ENCODE measurements at regions not wholly inside any gene's neighbourhood (a gene's known extent, or its start where the extent isn't known, plus 50 kb on each side); places are given as distances from the start of the nearest gene placed in this dataset.

DNA sequence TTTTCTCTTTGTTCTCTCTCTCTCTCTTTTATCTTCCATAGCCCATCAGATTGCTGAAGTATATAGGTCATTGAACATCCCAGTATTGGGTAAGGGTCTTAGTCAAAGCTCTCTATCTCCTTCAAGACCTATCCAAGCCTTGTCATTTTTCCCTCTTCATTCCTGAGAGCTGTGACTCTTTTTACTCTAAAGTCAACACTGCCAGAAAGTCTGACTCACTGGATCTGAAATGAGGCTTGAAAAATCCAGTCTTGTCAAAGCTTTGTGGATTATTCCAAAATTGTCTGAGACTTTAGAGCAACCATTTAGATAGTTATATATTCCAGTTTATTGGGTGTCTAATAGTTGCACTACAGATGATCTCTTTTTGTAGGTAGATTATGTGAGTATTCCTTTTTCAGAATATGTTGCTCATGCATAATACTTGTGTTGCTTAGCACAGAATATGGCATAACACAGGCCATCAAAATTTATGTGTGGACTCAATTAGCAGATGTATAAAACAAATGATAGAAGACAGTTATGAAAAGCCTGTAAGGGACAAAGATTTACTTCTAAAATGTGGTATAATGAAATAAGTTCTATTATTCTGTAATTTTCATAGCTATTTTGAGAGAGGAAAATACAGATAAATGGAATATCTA lies 389.3 kb upstream of the PCDH9 start:
- Mint-ChIP-seq H3K36me3 (ENCODE audit: low read depth) (no peaks in the 10 kb centered on the region), H3K27me3 (no peaks in the 10 kb centered on the region), H3K4me1 (no peaks in the 10 kb centered on the region), H3K27ac (no peak overlapping the region), H3K4me3 (no peak overlapping the region), H3K9me3 (ENCODE audit: low read depth) (peaks cover 10% of the 10 kb centered on the region)
- CTCF ChIA-PET, result no interaction called here
- intact Hi-C loops (cut with DNase I, micrococcal nuclease), result no loop called here
- POLR2A ChIA-PET, result no interaction called here
- ATAC-seq (no peak), DNase-seq (no peak)

- Mint-ChIP-seq H3K27ac (no peak overlapping the region), H3K27me3 (no peaks in the 10 kb centered on the region), H3K36me3 (ENCODE audit: low read depth) (no peaks in the 10 kb centered on the region), H3K9me3 (ENCODE audit: low read depth) (peaks cover 8% of the 10 kb centered on the region), H3K4me1 (no peaks in the 10 kb centered on the region), H3K4me3 (no peak overlapping the region)
- intact Hi-C loops (cut with DNase I, micrococcal nuclease), result no loop called here
- DNase-seq (no peak), ATAC-seq (no peak)
- ChIA-PET POLR2A (no interaction called here), CTCF (no interaction called here)
These were observed 384.4 kb upstream of the PCDH9 start for GRCh38 chr13:67614579-67614978.

DNA sequence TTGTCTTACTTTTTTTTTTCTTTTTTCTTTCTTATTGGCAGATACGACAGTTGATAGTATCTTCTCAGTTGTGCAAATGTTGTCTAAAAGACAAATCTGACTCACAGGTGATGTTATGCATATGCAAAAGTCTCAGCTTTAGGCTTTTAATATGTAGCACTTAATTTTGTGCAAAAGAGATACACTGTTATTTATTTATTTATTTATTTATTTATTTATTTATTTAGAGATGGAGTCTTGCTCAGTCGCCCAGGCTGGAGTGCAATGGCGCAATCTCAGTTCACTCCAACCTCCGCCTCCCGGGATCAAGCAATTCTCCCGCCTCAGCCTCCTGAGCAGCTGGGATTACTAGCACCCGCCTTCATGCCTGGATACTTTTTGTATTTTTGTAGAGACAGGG lies 383.9 kb upstream of the PCDH9 start:
- Mint-ChIP-seq H3K4me3 (no peak overlapping the region), H3K9me3 (ENCODE audit: low read depth) (peaks cover 7% of the 10 kb centered on the region), H3K27ac (no peak overlapping the region), H3K27me3 (no peaks in the 10 kb centered on the region), H3K4me1 (no peaks in the 10 kb centered on the region), H3K36me3 (ENCODE audit: low read depth) (no peaks in the 10 kb centered on the region)
- ChIA-PET CTCF (no interaction called here), POLR2A (no interaction called here)
- intact Hi-C loops (cut with DNase I, micrococcal nuclease), result no loop called here
- ATAC-seq (no peak), DNase-seq (no peak)

GRCh38 chr13:67588607-67589006 lies 358.5 kb upstream of the PCDH9 start:
- ATAC-seq (no peak), DNase-seq (no peak)
- POLR2A ChIA-PET, result no interaction called here
- no peaks in the 10 kb centered on the region for H3K4me1 Mint-ChIP-seq
- intact Hi-C loops (cut with DNase I, micrococcal nuclease), result no loop called here
- H3K36me3 Mint-ChIP-seq (ENCODE audit: low read depth), result no peaks in the 10 kb centered on the region
- H3K9me3 Mint-ChIP-seq (ENCODE audit: low read depth), result peaks cover 7% of the 10 kb centered on the region
- CTCF ChIA-PET, result interaction anchor here (1.9 kb wide), 1 partner anchor 8 kb away, joined by 5 read pairs; no protein-coding TSS in a partner anchor
- no peaks in the 10 kb centered on the region for H3K27me3 Mint-ChIP-seq
- H3K4me3 Mint-ChIP-seq, result no peak overlapping the region
- H3K27ac Mint-ChIP-seq, result no peak overlapping the region

GRCh38 chr13:67577361-67577760 lies 347.2 kb upstream of the PCDH9 start:
- peaks cover 13% of the 10 kb centered on the region for H3K9me3 Mint-ChIP-seq (ENCODE audit: low read depth)
- no peak overlapping the region for H3K4me3 Mint-ChIP-seq
- no peak overlapping the region for H3K27ac Mint-ChIP-seq
- no peaks in the 10 kb centered on the region for H3K27me3 Mint-ChIP-seq
- no peaks in the 10 kb centered on the region for H3K36me3 Mint-ChIP-seq (ENCODE audit: low read depth)
- no peak for DNase-seq
- no peak for ATAC-seq
- ChIA-PET POLR2A (no interaction called here), CTCF (no interaction called here)
- intact Hi-C loops (cut with DNase I, micrococcal nuclease), result no loop called here
- no peaks in the 10 kb centered on the region for H3K4me1 Mint-ChIP-seq

DNA sequence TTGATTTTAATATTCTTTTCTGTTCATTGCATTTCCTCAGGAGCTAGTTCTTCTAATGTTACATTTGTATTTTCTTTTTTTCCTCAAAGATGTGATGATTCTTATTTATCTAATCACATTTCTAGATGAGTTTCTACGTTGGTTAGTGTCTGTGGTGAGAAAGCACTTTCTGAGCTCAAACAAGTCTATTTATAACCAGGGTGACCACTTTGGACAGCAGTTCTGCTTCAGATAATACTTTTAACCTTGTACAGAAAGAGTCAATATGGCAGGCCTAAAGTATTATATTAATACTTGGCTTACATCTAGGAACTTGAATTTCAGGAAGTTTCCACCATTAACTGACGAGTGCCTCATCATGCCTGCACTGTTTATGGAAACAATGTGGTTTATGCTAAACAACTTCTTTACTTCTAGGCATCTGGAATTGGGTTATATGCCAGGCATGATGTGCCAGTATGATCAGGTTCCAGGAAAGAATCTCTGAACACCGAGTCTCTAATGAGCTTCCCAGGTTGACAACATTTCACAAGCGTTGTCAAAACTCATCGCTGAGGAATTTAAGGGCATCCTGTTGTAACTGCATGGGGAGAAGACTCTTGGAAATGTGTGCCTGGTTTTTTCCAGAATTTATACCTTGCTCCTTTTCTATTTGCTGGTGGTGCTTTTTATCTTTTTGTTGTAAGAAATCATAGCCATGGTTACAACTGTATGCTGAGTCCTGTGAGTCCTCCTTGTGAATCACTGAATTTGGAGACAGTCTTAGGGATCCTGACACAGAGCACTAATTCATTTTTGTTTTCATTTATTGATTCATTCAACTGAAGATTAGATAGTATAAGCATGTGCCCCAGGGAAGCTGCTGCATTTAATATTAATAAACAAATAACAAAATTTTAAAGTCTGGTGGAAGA lies 344.4 kb upstream of the PCDH9 start:
- ChIA-PET CTCF (no interaction called here), POLR2A (no interaction called here)
- H3K36me3 Mint-ChIP-seq (ENCODE audit: low read depth), result no peaks in the 10 kb centered on the region
- intact Hi-C loops (cut with DNase I, micrococcal nuclease), result no loop called here
- no peaks in the 10 kb centered on the region for H3K27me3 Mint-ChIP-seq
- ATAC-seq (no peak), DNase-seq (no peak)
- H3K4me3 Mint-ChIP-seq, result no peak overlapping the region
- H3K4me1 Mint-ChIP-seq, result no peaks in the 10 kb centered on the region
- peaks cover 16% of the 10 kb centered on the region for H3K9me3 Mint-ChIP-seq (ENCODE audit: low read depth)
- H3K27ac Mint-ChIP-seq, result no peak overlapping the region

GRCh38 chr13:67568205-67568604 lies 338.1 kb upstream of the PCDH9 start:
- intact Hi-C loops (cut with DNase I, micrococcal nuclease), result no loop called here

DNA sequence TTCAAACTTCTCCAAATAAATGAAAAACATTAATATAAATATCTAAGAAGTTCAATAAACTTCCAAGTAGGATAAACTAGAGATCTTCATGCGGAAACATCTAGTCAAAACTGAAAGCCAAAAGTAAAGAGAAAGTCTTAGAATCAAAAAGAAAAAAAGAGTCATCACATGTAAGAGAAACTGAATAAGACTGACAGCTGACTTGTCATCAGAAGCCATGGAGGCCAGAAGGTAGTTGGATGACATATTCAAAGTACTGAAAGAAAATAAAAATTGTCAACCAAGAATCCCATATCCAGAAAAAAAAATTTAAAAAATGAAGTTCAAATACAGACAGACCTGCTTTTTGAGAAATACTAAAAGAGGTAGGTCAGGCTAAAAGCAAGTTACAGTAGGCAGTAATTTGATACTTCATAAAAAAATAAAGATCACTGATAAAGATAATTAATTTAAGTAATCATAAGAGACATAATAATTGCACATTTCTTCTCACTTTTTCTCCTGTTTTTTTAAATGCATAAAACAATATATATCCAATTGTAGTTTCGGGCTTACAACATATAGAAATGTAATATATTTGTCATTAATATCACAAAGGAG lies 327.6 kb upstream of the PCDH9 start:
- Mint-ChIP-seq H3K27ac (no peak overlapping the region), H3K27me3 (no peaks in the 10 kb centered on the region), H3K9me3 (ENCODE audit: low read depth) (peaks cover 14% of the 10 kb centered on the region), H3K4me3 (no peak overlapping the region), H3K4me1 (no peaks in the 10 kb centered on the region), H3K36me3 (ENCODE audit: low read depth) (no peaks in the 10 kb centered on the region)
- ChIA-PET POLR2A (no interaction called here), CTCF (no interaction called here)
- ATAC-seq (no peak), DNase-seq (no peak)
- intact Hi-C loops (cut with DNase I, micrococcal nuclease), result no loop called here

More at GRCh38 chr13:67568205-67568604, 338.1 kb upstream of the PCDH9 start:
- no peak for DNase-seq
- Mint-ChIP-seq H3K27ac (no peak overlapping the region), H3K36me3 (ENCODE audit: low read depth) (no peaks in the 10 kb centered on the region), H3K4me1 (no peaks in the 10 kb centered on the region), H3K27me3 (no peaks in the 10 kb centered on the region), H3K9me3 (ENCODE audit: low read depth) (peaks cover 6% of the 10 kb centered on the region), H3K4me3 (no peak overlapping the region)
- ChIA-PET POLR2A (no interaction called here), CTCF (no interaction called here)
- ATAC-seq, result no peak

- ChIA-PET POLR2A (no interaction called here), CTCF (no interaction called here)
- intact Hi-C loops (cut with DNase I, micrococcal nuclease), result no loop called here
- ATAC-seq (no peak), DNase-seq (no peak)
- Mint-ChIP-seq H3K36me3 (ENCODE audit: low read depth) (no peaks in the 10 kb centered on the region), H3K27me3 (no peaks in the 10 kb centered on the region), H3K4me1 (no peaks in the 10 kb centered on the region), H3K27ac (no peak overlapping the region), H3K9me3 (ENCODE audit: low read depth) (peaks cover 14% of the 10 kb centered on the region), H3K4me3 (no peak overlapping the region)
These were observed 327.0 kb upstream of the PCDH9 start for GRCh38 chr13:67557118-67557517.

DNA sequence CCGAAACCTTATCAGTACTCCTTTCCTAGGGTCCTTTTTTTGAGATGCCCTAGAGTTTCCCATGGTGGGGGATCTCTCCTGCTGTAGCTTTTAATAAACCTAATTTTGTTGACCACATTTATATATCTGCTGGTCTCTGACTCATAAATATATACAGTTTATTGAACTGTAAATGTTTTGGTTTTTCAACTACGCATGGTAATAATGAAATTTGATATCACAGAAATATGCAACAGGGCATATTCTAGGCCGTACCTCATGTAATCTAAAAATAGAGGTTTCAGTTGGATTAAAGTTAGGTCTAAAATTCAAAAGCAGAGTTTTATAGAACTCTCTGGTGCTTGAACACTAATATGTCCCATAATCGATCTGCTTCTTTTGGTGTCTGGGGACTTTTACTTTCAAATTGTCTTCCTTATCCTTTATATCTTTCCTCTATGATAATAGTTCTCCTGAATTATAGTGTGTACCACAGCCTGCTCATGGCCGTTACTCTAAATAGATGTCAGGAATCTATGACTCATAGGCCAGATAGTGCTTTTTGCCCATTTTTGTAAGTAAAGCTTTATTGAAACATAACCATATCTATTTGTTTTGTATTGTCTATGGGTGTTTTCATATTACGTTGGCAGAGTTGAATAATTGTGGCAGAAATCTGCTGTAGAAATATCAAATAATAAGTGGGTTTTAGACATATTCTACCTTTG lies 324.8 kb upstream of the PCDH9 start:
- Mint-ChIP-seq H3K4me3 (no peak overlapping the region), H3K27me3 (no peaks in the 10 kb centered on the region), H3K4me1 (no peaks in the 10 kb centered on the region), H3K9me3 (ENCODE audit: low read depth) (peaks cover 12% of the 10 kb centered on the region), H3K27ac (no peak overlapping the region), H3K36me3 (ENCODE audit: low read depth) (no peaks in the 10 kb centered on the region)
- intact Hi-C loops (cut with DNase I, micrococcal nuclease), result no loop called here
- ChIA-PET POLR2A (no interaction called here), CTCF (no interaction called here)
- ATAC-seq, result no peak
- DNase-seq, result no peak

DNA sequence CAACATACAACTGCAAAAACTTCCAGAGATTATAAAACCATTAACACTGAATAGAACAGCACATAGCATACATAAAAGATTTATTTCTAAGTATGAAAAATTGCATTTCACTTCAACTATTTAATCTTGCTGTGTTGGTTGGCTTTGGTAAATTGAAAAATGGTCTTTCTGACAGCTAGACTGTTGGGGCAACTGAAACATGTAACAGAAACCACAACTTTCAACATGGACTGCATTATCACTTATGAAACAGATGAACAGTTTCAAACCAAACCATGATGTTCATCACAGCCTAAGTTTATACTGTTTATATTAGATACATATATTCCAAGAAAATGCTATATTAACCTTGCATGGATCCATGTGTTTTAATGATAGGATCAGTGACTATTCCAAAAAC lies 324.1 kb upstream of the PCDH9 start:
- H3K36me3 Mint-ChIP-seq (ENCODE audit: low read depth), result no peaks in the 10 kb centered on the region
- DNase-seq, result no peak
- H3K4me1 Mint-ChIP-seq, result no peaks in the 10 kb centered on the region
- no peak for ATAC-seq
- ChIA-PET CTCF (no interaction called here), POLR2A (no interaction called here)
- no peak overlapping the region for H3K4me3 Mint-ChIP-seq
- intact Hi-C loops (cut with DNase I, micrococcal nuclease), result no loop called here
- H3K27ac Mint-ChIP-seq, result no peak overlapping the region
- no peaks in the 10 kb centered on the region for H3K27me3 Mint-ChIP-seq
- H3K9me3 Mint-ChIP-seq (ENCODE audit: low read depth), result peaks cover 12% of the 10 kb centered on the region

- ATAC-seq, result no peak
- Mint-ChIP-seq H3K9me3 (ENCODE audit: low read depth) (peaks cover 5% of the 10 kb centered on the region), H3K4me3 (no peak overlapping the region), H3K36me3 (ENCODE audit: low read depth) (no peaks in the 10 kb centered on the region), H3K27ac (no peak overlapping the region), H3K27me3 (no peaks in the 10 kb centered on the region), H3K4me1 (no peaks in the 10 kb centered on the region)
- intact Hi-C loops (cut with DNase I, micrococcal nuclease), result no loop called here
- no peak for DNase-seq
- ChIA-PET POLR2A (no interaction called here), CTCF (no interaction called here)
These were observed 319.2 kb upstream of the PCDH9 start for GRCh38 chr13:67549331-67549730.

Data from activated CD4-positive, alpha-beta T cell treated with anti-CD3 and anti-CD28 coated beads for 36 hours (primary cell).